SK-N-MC (cell line): ENCODE measurements at regions not wholly inside any gene's neighbourhood (a gene's known extent, or its start where the extent isn't known, plus 50 kb on each side); places are given as distances from the start of the nearest gene placed in this dataset.

Experiments
- DNase-seq: peaks from one replicate; pipeline ENCODE4 v3.0.0-alpha.2; 2011; ENCODE audit warnings: low read depth, low spot score
- H3K27ac ChIP-seq: fragments of 200-600 bp; sonication (generic); 2 replicates; pipeline ENCODE4 v1.5.1; 2016; ENCODE audit warnings: mixed run types
- H3K36me3 ChIP-seq: fragments of 200-600 bp; sonication (generic); 2 replicates; pipeline ENCODE4 v1.6.1; 2017; ENCODE audit warnings: antibody characterized with exemption, low read length, mixed read lengths; ENCODE audit not compliant: insufficient read depth
- H3K4me3 ChIP-seq: fragments of 200-600 bp; sonication (generic); 2 replicates; pipeline ENCODE4 v1.5.1; 2016
- H3K9ac ChIP-seq: fragments of 200-600 bp; sonication (generic); 2 replicates; pipeline ENCODE4 v1.8.0; 2017; ENCODE audit warnings: mixed run types, mixed read lengths; ENCODE audit not compliant: insufficient read length
- H3K9me3 ChIP-seq: fragments of 200-600 bp; sonication (generic); 2 replicates; pipeline ENCODE4 v1.6.1; 2017; ENCODE audit warnings: low read depth, mild to moderate bottlenecking, antibody characterized with exemption, low read length, moderate library complexity, mixed read lengths
- EZH2 ChIP-seq: fragments of 200-600 bp; sonication (generic); IDR thresholded peaks from one replicate; pipeline ENCODE4 v1.6.1; 2017; ENCODE audit warnings: antibody characterized with exemption
- FOXP2 ChIP-seq: optimal IDR thresholded peaks from 2 replicates; pipeline ENCODE3; 2011; ENCODE audit warnings: mild to moderate bottlenecking, moderate library complexity; ENCODE audit not compliant: insufficient read depth; ENCODE audit errors: extremely low read length, control extremely low read depth
- POLR2AphosphoS5 ChIP-seq: IDR thresholded peaks from 2 replicates; pipeline ENCODE4 v1.6.1; 2012; ENCODE audit warnings: mild to moderate bottlenecking, low read depth, low read length, borderline replicate concordance

GRCh38 chr2:145108361-145108778 lies 588.5 kb upstream of the ZEB2 start:
- no peaks in the 10 kb centered on the region for H3K9me3 ChIP-seq
- no peaks in the 10 kb centered on the region for H3K36me3 ChIP-seq
- no peak overlapping the region for H3K9ac ChIP-seq
- TF ChIP-seq POLR2AphosphoS5: no peak
- TF ChIP-seq FOXP2: no peak
- no peak for TF ChIP-seq EZH2
- H3K27ac ChIP-seq: no peak overlapping the region
- DNase-seq: no peak
- no peak overlapping the region for H3K4me3 ChIP-seq

GRCh38 chr2:145106293-145106692 lies 586.4 kb upstream of the ZEB2 start:
- Histone ChIP-seq H3K36me3 (no peaks in the 10 kb centered on the region), H3K9ac (no peak overlapping the region), H3K9me3 (0 out of 2 replicates have a peak, but pooled peaks cover 1% of the 10 kb centered on the region), H3K4me3 (no peak overlapping the region), H3K27ac (no peak overlapping the region)
- no peak for DNase-seq
- no peak for TF ChIP-seq FOXP2
- TF ChIP-seq EZH2: no peak
- no peak for TF ChIP-seq POLR2AphosphoS5

GRCh38 chr2:145102706-145103105 lies 582.8 kb upstream of the ZEB2 start:
- no peak for DNase-seq
- H3K36me3 ChIP-seq: no peaks in the 10 kb centered on the region
- H3K4me3 ChIP-seq: no peak overlapping the region
- H3K27ac ChIP-seq: no peak overlapping the region
- H3K9ac ChIP-seq: no peak overlapping the region
- no peak for TF ChIP-seq FOXP2
- no peak for TF ChIP-seq EZH2
- no peak for TF ChIP-seq POLR2AphosphoS5
- H3K9me3 ChIP-seq: 0 out of 2 replicates have a peak, but pooled peaks cover 4% of the 10 kb centered on the region

- DNase-seq: no peak
- Histone ChIP-seq H3K9ac (no peak overlapping the region), H3K4me3 (no peak overlapping the region), H3K9me3 (0 out of 2 replicates have a peak, but pooled peaks cover 4% of the 10 kb centered on the region), H3K36me3 (no peaks in the 10 kb centered on the region), H3K27ac (no peak overlapping the region)
- TF ChIP-seq FOXP2 (no peak), POLR2AphosphoS5 (no peak), EZH2 (no peak)
These were observed 580.4 kb upstream of the ZEB2 start for GRCh38 chr2:145100301-145100700.

GRCh38 chr2:145096582-145096981 lies 576.7 kb upstream of the ZEB2 start:
- 0 out of 2 replicates have a peak, but pooled peaks cover 4% of the 10 kb centered on the region for H3K9me3 ChIP-seq
- no peak overlapping the region for H3K27ac ChIP-seq
- no peak overlapping the region for H3K9ac ChIP-seq
- no peak overlapping the region for H3K4me3 ChIP-seq
- H3K36me3 ChIP-seq: no peaks in the 10 kb centered on the region
- DNase-seq: no peak
- TF ChIP-seq EZH2 (no peak), FOXP2 (no peak), POLR2AphosphoS5 (no peak)

- Histone ChIP-seq H3K9ac (no peak overlapping the region), H3K9me3 (no peaks in the 10 kb centered on the region), H3K4me3 (no peak overlapping the region), H3K36me3 (no peaks in the 10 kb centered on the region), H3K27ac (no peak overlapping the region)
- TF ChIP-seq FOXP2 (no peak), EZH2 (no peak), POLR2AphosphoS5 (no peak)
- DNase-seq: no peak
These were observed 575.9 kb upstream of the ZEB2 start for GRCh38 chr2:145095641-145096435.

- no peak overlapping the region for H3K27ac ChIP-seq
- no peak for DNase-seq
- no peaks in the 10 kb centered on the region for H3K9me3 ChIP-seq
- H3K9ac ChIP-seq: no peak overlapping the region
- no peak for TF ChIP-seq EZH2
- no peak for TF ChIP-seq POLR2AphosphoS5
- no peak for TF ChIP-seq FOXP2
- no peaks in the 10 kb centered on the region for H3K36me3 ChIP-seq
- H3K4me3 ChIP-seq: no peak overlapping the region
These were observed 574.5 kb upstream of the ZEB2 start for GRCh38 chr2:145094370-145094769.

GRCh38 chr2:145091967-145092366 lies 572.0 kb upstream of the ZEB2 start:
- H3K9me3 ChIP-seq: no peaks in the 10 kb centered on the region
- H3K27ac ChIP-seq: no peak overlapping the region
- no peak overlapping the region for H3K4me3 ChIP-seq
- TF ChIP-seq POLR2AphosphoS5 (no peak), FOXP2 (no peak), EZH2 (no peak)
- DNase-seq: no peak
- no peak overlapping the region for H3K9ac ChIP-seq
- no peaks in the 10 kb centered on the region for H3K36me3 ChIP-seq
